Endothelial cell of umbilical vein (primary cell): ENCODE measurements at regions not wholly inside any gene's neighbourhood (a gene's known extent, or its start where the extent isn't known, plus 50 kb on each side); places are given as distances from the start of the nearest gene placed in this dataset.

Experiments
- CTCF ChIP-seq, 2 donors: IDR thresholded peaks; 1 replicate in 1 of 2; 2 replicates in 1 of 2; pipeline ENCODE4 v1.5.1; 2011; ENCODE audit warnings: low read length in 2 of 2, mild to moderate bottlenecking in 2 of 2, moderate library complexity in 2 of 2, control low read depth in 1 of 2, inconsistent platforms in 1 of 2, low read depth in 1 of 2; ENCODE audit not compliant: insufficient read depth in 1 of 2; ENCODE audit errors: extremely low read depth in 1 of 2
- EZH2 ChIP-seq: IDR thresholded peaks from 2 replicates; pipeline ENCODE4 v1.6.1; 2012; ENCODE audit warnings: borderline replicate concordance, low read depth, mild to moderate bottlenecking, moderate library complexity, low read length, inconsistent platforms; ENCODE audit not compliant: severe bottlenecking
- FOS ChIP-seq: IDR thresholded peaks from 2 replicates; pipeline ENCODE4 v1.6.1; 2011; ENCODE audit warnings: mild to moderate bottlenecking, low read length, moderate library complexity, borderline replicate concordance; ENCODE audit not compliant: insufficient read depth
- GATA2 ChIP-seq: IDR thresholded peaks from 2 replicates; pipeline ENCODE4 v1.7.0; 2011; ENCODE audit warnings: low read depth, mild to moderate bottlenecking, moderate library complexity, mixed read lengths, low read length; ENCODE audit not compliant: insufficient read length, insufficient read depth
- JUN ChIP-seq: IDR thresholded peaks from 2 replicates; pipeline ENCODE4 v1.6.1; 2011; ENCODE audit warnings: borderline replicate concordance, low read depth; ENCODE audit not compliant: insufficient read length, insufficient read depth
- MYC ChIP-seq: IDR thresholded peaks from one replicate; pipeline ENCODE4 v1.6.1; 2011; ENCODE audit warnings: mild to moderate bottlenecking, low read depth, low read length
- POLR2A ChIP-seq: IDR thresholded peaks from 2 replicates; pipeline ENCODE4 v1.6.1; 2012; ENCODE audit warnings: low read depth, mild to moderate bottlenecking, control low read depth, low read length
- POLR2AphosphoS5 ChIP-seq: IDR thresholded peaks from 2 replicates; pipeline ENCODE4 v1.6.1; 2012; ENCODE audit warnings: low read depth, mild to moderate bottlenecking, control low read depth, low read length, moderate library complexity; ENCODE audit not compliant: insufficient read depth
- TF ChIP-seq, protein P1 (sequence below): IDR thresholded peaks from 2 replicates; pipeline ENCODE4 v1.6.1; 2011; ENCODE audit not compliant: insufficient read depth, insufficient read length

GRCh38 chr10:77723376-77723775 lies 85.8 kb upstream of the KCNMA1 start:
- TF ChIP-seq EZH2 (no peak), POLR2AphosphoS5 (no peak), CTCF (IDR thresholded peaks at IDR 0.05; ENCODE audit: extremely low read depth in 1 of 2, insufficient read depth in 1 of 2, low read depth in 1 of 2, low read length in 2 of 2) (no peak), POLR2A (no peak), FOS (no peak), GATA2 (no peak), MYC (no peak), JUN (no peak)
- TF ChIP-seq, protein P1, sequence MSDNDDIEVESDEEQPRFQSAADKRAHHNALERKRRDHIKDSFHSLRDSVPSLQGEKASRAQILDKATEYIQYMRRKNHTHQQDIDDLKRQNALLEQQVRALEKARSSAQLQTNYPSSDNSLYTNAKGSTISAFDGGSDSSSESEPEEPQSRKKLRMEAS, result no peak
